ENCODE measurements at regions not wholly inside any gene's neighbourhood (a gene's known extent, or its start where the extent isn't known, plus 50 kb on each side); places are given as distances from the start of the nearest gene placed in this dataset.

DNA sequence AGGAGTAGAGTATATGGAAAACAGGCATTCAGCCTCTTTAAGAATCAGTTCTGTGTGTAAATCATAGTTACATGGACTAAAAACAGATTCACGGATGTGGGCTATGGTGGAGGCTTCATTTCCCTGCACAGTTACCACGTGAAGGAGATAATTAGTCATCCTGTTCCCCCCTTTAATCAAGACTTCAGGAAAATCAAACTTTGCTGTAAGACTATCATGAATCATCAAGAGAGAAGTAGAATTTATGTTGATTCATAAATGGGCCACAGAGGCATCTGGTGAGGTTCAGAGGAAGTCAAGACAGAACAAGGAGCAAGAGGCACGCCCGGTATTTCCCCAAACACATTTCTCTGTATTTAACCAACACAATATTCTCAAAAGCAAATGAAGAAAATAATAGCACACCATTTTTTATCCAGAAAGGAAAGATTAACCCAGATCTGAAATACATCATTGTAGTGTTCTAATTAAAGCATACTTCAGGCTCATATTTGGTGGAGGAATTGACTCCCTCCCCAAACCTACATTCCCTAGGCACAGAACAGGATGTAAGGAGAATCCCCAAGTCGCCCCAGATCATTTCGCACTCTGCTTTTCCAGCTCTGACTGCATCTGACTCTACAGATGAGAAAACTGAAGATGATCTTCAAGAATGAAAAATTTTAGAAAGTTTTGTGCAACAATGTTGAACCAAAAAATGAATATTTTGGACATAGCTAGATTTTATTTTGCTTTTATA lies 175.8 kb upstream of the GAS1 start:
- DNase-seq, result no peak

- DNase-seq, result no peak
Observed at GRCh38 chr9:87123830-87124229, 176.5 kb upstream of the GAS1 start.

DNA sequence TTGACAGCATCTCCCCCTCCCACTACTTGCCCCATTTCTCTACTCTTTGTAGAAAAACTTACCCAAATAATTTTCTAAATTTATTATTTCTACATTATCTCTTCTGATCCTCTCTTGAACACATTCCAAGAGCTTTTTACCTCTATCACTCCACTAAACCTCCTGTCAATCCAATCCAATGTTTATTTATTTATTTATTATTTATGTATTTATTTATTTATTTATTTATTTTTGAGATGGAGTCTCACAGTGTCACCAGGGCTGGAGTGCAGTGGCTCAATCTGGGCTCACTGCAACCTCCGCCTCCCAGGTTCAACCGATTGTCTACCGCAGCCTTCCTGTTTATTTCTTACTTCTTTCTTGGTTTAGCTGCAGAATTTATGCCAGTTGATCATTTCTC lies 178.5 kb upstream of the GAS1 start:
- no peak for DNase-seq

- no peak for DNase-seq
Observed at GRCh38 chr9:87127543-87127942, 180.2 kb upstream of the GAS1 start.

DNA sequence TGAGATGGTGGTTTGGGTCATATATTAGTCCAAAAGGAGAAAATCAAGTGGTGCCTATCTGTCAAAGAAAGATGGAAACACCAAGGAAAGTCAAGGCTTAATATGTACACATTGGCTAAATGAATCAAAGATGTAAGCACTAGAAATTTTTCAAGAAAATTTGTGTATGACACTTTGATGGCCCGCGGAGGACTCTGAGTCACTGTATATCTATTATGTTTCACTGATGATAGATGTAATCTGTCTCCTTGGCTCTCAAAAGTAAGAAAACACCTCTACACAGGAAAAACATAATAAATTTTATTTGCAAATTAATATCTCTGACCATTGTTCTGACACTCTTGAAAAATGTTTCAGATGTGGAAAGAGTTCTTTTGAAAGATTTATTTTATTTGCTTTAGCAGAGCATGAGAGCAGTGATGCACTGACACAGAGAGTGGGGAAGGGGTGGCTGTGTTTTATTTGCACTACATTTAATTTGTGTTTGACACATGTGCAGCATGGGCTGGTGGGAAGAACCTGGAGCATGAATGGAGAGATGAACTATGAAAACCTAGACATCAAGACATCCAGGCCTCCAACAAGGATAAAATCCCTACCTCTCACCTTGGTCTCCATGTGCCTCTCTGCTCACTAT lies 180.8 kb upstream of the GAS1 start:
- DNase-seq, result no peak

DNA sequence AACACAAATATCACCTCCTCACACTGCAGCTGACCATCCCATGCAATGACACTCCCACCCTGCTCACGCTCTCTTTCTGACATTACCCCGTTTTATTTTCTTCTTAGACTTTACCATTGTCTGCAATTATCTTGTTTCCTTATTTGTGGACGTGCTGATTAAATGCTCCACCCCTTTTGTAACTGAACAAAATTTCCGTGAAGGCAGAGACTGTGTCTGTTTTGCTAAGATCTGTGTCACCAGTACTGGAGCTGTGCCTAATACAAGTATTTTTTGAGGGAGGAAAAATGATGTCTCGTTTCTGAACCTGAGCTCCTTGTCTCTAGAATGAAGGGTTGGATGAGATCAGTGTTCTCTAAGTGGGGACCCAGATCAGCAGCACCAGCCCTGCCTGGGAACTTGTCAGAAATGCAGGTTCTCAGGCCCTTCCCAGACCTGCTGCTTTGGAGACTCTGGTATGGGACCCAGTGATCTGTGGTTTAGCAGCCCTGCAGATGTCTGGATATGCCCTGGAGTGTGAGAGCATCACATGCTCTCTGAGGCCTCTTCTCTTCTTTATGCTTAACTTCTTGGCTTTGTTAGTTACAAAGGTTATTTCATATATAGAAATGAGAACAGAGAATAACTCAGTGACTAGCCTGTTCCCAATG lies 181.7 kb upstream of the GAS1 start:
- no peak for DNase-seq

GRCh38 chr9:87135074-87135473 lies 187.8 kb upstream of the GAS1 start:
- DNase-seq, result no peak

DNA sequence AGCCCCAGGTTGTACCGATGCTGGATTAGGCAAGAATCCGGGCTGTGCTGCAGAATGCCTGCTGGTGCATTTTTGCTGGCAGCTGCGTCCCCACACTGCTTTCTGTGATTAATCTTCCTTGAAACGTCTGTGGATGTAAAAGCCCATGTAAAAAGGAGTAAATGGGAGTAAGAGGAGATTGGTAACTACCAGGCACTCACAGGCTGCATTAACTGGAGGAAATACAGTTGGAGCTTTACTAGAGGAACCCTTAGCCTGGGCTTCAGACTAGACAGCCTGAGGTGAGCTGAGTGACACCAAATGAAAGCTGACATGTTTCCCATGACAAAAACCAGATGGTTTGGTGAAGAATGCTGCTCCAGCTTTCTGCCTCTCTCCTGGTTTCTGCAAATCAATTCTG lies 190.4 kb upstream of the GAS1 start:
- DNase-seq, result no peak

DNA sequence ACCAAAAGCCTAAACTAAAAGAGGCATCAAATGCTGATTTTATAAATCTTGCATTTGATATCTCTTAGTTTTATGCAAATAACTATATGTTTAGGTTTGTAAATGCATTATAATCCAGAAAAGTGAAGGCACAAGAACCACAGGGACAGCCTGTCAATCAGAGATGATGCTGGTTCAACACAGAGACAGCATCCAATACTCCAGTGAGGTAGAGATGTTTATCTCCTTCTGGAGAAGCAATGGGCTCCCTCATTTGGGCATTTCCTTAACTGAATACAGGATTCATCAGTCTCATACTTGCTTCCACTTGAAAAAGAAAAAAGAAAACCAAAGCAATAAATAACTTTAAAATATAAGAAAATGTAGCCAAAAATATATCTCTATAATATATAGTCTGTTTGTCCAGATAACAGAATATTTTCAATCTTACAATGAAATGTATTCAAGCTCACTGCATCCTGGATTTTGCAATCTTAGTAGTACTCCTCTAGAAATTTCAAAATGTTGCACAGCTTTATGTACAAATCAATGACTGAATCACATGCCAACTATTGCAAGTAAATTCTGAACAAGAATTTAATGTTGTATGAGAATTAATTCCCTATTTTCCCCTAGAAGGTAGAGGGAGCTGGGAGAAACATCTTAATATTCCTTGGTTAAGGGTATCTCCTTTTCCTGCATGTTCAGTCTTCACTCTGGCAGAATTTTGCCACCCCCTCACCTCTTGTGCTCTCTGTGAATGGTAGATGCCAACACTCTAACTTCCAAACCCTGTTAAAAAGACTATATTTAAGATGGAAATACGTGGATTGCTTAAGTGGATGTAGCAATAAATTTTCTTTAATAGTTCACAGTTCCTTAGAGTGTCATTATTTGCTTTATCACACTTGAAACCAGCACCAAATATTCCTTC lies 191.1 kb upstream of the GAS1 start:
- DNase-seq, result no peak

DNA sequence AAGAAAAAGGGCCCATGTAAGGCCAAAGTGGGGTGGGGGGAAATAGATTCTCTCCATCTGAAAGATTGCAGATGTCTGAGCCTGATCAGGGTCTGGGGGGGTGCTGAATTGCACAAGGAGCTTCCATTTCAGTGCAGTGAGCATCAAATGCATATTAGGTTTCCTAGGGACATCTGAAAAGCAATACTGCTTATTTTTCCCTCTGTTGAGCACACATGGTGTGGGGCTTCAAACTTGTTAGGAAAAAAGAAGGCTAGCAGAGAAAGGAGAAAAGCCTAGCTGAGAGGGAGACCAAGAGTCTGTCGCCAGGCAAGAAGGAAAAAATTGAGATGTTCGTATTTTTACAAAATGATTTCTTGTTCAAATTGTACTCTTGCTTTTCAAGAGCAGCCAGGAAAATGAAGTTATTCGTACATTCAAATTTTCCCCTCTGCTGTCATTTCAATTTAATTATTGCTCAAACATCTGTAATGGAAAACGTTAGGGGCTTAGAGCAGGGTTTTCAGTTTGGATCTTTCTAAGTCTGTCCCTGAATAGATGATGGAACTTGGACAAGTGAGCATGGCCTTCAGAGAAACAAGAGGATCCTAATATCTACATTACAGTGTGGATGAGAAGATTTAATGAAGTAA lies 191.9 kb upstream of the GAS1 start:
- no peak for DNase-seq

- no peak for DNase-seq
Observed at GRCh38 chr9:87140142-87140541, 192.8 kb upstream of the GAS1 start.

DNA sequence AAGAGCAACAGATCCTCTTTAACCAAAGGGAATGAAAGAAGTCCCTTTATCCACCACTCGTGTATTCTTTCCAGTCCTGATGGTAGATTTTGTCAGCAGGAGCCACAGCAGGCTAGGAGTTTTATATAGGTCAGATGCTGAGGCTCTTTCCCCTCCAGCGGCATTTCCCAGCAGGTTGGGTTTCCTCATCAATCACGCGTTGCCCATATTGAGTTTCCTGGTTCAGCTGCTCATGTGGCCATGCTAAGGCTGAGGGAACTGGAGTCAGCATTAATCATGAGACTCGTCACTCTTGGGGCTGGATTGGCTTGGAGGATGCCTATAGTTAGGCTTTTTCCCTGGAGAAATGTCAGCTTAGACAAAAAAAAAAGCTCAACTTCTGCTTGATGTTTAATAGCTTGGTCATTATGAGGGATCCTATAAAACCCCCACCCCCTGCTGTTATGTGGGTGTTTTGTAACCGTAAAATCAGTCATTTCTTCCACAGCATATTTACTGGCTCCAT lies 193.4 kb upstream of the GAS1 start:
- DNase-seq, result no peak

DNA sequence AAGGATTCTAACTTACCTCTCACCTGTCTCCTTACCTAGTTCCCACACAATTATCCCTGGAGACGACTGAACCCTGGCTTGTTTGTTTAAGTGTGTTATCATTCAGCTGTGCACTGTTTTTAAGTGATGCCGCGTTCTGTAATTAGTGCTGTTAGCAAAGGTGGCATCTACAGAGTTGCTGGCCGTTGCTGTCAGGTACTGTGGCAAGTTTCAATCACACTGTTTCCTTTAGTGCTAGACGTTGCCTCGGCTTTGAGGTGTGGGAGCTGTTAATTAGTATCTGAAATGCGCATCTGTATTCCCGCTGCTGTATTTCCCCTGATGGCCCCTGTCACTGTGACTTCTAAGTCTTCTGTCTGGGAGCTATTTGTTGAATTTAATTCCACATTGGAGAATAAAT lies 193.8 kb upstream of the GAS1 start:
- no peak for DNase-seq

GRCh38 chr9:87146933-87147332 lies 199.6 kb upstream of the GAS1 start:
- DNase-seq, result no peak

GRCh38 chr9:87147839-87148238 lies 200.5 kb upstream of the GAS1 start:
- no peak for DNase-seq

DNA sequence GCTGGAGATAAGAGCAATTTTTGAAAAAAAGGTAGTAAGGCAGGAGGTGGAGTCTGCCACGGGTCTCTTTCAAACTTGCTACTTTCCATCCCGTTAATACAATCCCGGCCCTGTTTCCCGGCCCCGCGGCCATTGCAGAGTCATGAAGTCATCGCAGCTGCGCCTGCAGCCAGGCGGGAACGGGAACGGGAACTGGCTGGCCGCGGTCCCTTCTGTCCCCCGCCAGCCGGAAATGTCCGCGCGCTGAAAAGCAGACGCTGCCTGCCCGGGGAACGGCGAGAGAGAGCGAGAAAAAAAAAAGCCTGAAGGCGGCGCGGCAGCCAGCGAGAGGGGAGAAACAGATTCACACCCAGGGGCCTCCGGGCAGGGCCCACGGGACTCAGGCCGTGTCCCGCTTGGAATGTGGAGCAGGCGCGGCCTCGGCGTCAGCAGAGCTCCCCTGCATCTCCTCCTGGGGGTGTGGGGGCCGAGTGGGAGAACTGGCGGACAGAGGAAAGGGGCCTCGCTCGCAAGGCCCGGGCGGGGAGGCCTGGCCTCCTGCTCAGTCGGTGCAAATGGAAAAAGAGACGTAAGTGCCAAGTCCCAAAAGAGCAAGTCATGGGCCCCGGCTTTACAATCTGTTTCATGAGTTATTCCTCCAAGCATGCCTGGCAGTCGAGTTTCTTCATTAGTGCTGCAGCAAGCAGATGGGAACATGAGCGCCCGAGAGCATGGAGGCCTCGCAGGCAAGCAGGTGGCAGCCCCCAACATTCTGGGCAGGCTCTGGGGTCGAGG lies 201.2 kb upstream of the GAS1 start:
- no peak for DNase-seq

GRCh38 chr9:87149799-87150198 lies 202.5 kb upstream of the GAS1 start:
- DNase-seq, result no peak

GRCh38 chr9:87152256-87152655 lies 204.9 kb upstream of the GAS1 start:
- DNase-seq, result no peak

DNA sequence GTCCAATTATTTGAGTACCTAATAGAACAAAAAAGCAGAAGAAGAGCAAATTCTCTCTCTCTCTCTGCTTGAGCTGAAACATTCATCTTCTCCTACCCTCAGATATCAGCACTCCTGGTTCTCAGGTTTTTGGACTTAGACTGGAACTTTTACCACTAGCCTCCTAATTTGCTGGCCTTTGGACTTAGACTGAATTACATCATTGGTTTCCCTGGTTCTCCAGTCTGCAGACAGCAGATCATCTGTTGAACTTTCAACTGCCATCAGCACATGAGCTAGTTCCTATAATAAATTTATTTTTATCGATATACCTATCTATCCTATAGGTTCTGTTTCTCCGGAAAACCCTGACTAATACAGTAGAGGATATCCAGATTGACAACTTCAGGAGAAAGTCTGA lies 208.9 kb upstream of the GAS1 start:
- no peak for DNase-seq

GRCh38 chr9:87157366-87158031 lies 210.2 kb upstream of the GAS1 start:
- DNase-seq, result no peak

DNA sequence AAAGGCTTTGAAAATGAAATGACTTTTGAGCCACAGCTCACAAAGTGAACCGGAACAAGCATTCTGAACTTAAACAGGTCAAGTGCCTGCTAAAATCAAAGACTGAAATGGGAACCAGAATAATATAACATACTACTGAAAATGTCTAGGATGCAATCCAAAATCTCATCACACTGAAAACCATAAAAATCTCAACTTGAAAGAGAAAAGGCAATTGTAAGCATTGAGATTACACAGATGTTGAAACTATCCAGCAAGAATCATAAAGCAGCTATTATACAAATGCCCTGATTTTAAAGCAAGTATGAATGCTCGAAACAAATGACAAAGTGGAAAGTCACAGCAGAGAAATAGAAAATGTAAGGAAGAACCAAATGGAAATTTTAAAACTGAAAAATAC lies 211.5 kb upstream of the GAS1 start:
- DNase-seq, result no peak
